ENCODE measurements at regions not wholly inside any gene's neighbourhood (a gene's known extent, or its start where the extent isn't known, plus 50 kb on each side); places are given as distances from the start of the nearest gene placed in this dataset.

DNA sequence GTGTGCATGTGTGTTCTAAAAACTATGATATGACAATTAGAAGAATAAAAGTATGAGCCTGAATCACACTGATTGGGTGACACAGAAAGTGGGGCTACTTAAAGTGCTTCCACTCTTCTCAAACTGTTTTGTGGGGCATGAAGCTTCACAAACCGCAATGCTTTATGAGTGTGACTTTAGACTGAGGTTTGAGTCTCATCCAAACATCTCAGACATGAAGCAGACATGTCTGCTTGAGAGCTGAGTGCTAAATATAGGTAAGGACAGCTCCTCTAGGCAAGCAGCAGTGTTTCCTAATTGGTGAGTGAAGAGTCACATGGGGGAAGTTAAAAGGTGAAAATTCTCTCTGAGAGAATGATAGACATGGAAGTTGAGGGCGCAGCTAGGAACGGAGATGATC lies 726.9 kb upstream of the CITED2 start:
- TF ChIP-seq POLR2AphosphoS5 (IDR thresholded peaks at IDR 0.05) (no peak), CTCF (IDR thresholded peaks at IDR 0.05) (no peak), EP300 (IDR thresholded peaks at IDR 0.05) (no peak), POLR2A (IDR thresholded peaks at IDR 0.05) (no peak)
- H3K9me3 ChIP-seq = no peaks in the 10 kb centered on the region
- H3K4me1 ChIP-seq = peaks cover 0 to 11% (median 0%) of the 10 kb centered on the region in 3 donors
- no peak overlapping the region for H3K4me3 ChIP-seq
- no peaks in the 10 kb centered on the region for H3K27me3 ChIP-seq
- no peak for ATAC-seq
- 69 to 81% methylated on average over 3 of the region's 3 CpGs for WGBS, 2 donors (ENCODE audit: low coverage in 1 of 2)
- no peak overlapping the region for H3K27ac ChIP-seq
- H3K36me3 ChIP-seq = no peaks in the 10 kb centered on the region

DNA sequence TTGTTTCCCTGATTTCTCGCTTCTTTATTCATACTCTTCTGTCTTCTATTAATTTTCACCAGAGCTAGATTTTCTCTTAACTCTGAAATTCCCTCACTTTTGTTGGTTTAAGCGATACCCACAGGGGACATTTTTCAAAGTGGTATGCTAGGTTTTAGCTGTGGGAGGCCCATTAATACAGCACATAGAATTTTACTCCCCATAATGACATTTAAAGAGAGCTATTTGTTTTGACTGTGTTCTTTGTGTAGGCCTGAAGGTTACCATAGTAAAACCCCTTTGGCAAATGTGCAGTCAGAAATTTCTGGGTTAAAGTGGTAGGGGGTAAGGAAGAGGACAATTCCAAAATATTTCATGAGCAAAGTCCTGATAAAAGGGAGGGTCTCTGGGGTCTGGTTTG lies 721.1 kb upstream of the CITED2 start:
- TF ChIP-seq POLR2AphosphoS5 (IDR thresholded peaks at IDR 0.05) (no peak), EP300 (IDR thresholded peaks at IDR 0.05) (no peak), CTCF (IDR thresholded peaks at IDR 0.05) (no peak), POLR2A (IDR thresholded peaks at IDR 0.05) (no peak)
- no peaks in the 10 kb centered on the region for H3K36me3 ChIP-seq
- WGBS, 2 donors (ENCODE audit: low coverage in 1 of 2) = 89% methylated on average over 1 to 2 of the region's 2 CpGs

DNA sequence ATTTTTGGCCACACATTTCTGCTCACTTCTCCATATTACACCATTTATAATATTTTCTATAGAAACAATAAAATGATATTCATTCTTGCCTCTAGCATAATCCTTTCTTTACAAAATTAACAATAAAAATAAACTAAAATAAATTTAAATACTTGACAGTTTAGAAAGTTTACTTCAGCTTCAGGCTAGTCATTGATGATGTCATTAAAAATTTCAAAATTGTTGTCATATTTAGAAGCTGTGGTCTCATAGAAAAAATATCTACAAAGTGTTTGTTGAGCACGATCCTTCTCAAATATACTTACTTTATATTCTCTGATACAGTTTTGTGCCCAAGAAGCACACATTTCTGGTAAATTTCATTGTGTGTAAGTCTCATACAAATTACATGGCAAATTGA lies 717.4 kb upstream of the CITED2 start:
- ATAC-seq = no peak
- Histone ChIP-seq H3K27ac (no peak overlapping the region), H3K4me1 (no peaks in the 10 kb centered on the region), H3K27me3 (no peaks in the 10 kb centered on the region), H3K4me3 (no peak overlapping the region), H3K9me3 (no peaks in the 10 kb centered on the region), H3K36me3 (no peaks in the 10 kb centered on the region)
- TF ChIP-seq EP300 (IDR thresholded peaks at IDR 0.05) = no peak
- TF ChIP-seq POLR2A (IDR thresholded peaks at IDR 0.05) = no peak
- TF ChIP-seq CTCF (IDR thresholded peaks at IDR 0.05) = no peak
- no peak for TF ChIP-seq POLR2AphosphoS5 (IDR thresholded peaks at IDR 0.05)
- WGBS, 2 donors (ENCODE audit: low coverage in 1 of 2) = 77 to 95% methylated on average over 1 of the region's 1 CpG

More for the DNA sequence above, 721.1 kb upstream of the CITED2 start:
- H3K4me1 ChIP-seq = peaks cover 0 to 11% (median 0%) of the 10 kb centered on the region in 3 donors
- H3K27ac ChIP-seq = no peak overlapping the region
- H3K9me3 ChIP-seq = no peaks in the 10 kb centered on the region
- ATAC-seq = no peak
- no peak overlapping the region for H3K4me3 ChIP-seq
- no peaks in the 10 kb centered on the region for H3K27me3 ChIP-seq

- no peaks in the 10 kb centered on the region for H3K9me3 ChIP-seq
- H3K36me3 ChIP-seq = no peaks in the 10 kb centered on the region
- ATAC-seq = no peak
- no peak overlapping the region for H3K27ac ChIP-seq
- no peak overlapping the region for H3K4me3 ChIP-seq
- 84 to 100% methylated on average over 1 to 3 of the region's 3 CpGs for WGBS, 2 donors (ENCODE audit: low coverage in 1 of 2)
- no peaks in the 10 kb centered on the region for H3K27me3 ChIP-seq
- H3K4me1 ChIP-seq = no peaks in the 10 kb centered on the region
- TF ChIP-seq EP300 (IDR thresholded peaks at IDR 0.05) (no peak), POLR2A (IDR thresholded peaks at IDR 0.05) (no peak), CTCF (IDR thresholded peaks at IDR 0.05) (no peak), POLR2AphosphoS5 (IDR thresholded peaks at IDR 0.05) (no peak)
Measured at GRCh38 chr6:140090871-140091270, 716.4 kb upstream of the CITED2 start.

GRCh38 chr6:140083375-140083774 lies 708.9 kb upstream of the CITED2 start:
- Histone ChIP-seq H3K4me1 (peaks cover 1 to 30% (median 7%) of the 10 kb centered on the region in 3 donors), H3K9me3 (no peaks in the 10 kb centered on the region), H3K27ac (no peak overlapping the region), H3K4me3 (no peak overlapping the region), H3K27me3 (no peaks in the 10 kb centered on the region), H3K36me3 (no peaks in the 10 kb centered on the region)
- 82 to 94% methylated on average over 3 of the region's 3 CpGs for WGBS, 2 donors (ENCODE audit: low coverage in 1 of 2)
- TF ChIP-seq CTCF (IDR thresholded peaks at IDR 0.05) = no peak
- no peak for TF ChIP-seq POLR2AphosphoS5 (IDR thresholded peaks at IDR 0.05)
- no peak for TF ChIP-seq POLR2A (IDR thresholded peaks at IDR 0.05)
- no peak for TF ChIP-seq EP300 (IDR thresholded peaks at IDR 0.05)
- no peak for ATAC-seq
